ENCODE measurements at regions not wholly inside any gene's neighbourhood (a gene's known extent, or its start where the extent isn't known, plus 50 kb on each side); places are given as distances from the start of the nearest gene placed in this dataset.

DNA sequence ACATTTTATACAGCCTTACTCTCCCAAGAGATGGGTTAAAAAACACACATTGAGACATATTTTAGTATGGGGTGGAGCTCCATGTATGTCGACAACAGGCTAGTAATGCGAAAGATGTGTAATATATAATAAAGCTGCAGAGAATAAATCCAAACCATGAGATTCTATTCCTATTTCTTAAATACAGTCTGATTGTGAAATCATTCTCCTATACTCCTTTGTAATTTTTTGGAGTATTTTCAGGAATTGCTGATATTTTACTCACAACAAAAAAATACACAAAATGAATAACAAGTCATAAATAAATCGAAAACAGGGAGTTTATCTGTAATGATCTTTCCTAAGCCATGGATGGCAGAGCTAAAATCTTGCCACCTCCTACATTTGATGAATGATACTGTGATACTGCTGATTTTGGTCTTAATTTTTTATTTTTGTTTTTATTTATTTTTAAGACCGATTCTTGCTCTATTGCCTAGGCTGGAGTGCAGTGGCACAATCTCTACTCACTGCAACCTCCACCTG, 173.5 kb upstream of the KLF6 start:
- TF ChIP-seq EZH2phosphoT487 (conservative IDR thresholded peaks at IDR 0.05; ENCODE audit: low read length): no peak
- TF ChIP-seq, protein P1, sequence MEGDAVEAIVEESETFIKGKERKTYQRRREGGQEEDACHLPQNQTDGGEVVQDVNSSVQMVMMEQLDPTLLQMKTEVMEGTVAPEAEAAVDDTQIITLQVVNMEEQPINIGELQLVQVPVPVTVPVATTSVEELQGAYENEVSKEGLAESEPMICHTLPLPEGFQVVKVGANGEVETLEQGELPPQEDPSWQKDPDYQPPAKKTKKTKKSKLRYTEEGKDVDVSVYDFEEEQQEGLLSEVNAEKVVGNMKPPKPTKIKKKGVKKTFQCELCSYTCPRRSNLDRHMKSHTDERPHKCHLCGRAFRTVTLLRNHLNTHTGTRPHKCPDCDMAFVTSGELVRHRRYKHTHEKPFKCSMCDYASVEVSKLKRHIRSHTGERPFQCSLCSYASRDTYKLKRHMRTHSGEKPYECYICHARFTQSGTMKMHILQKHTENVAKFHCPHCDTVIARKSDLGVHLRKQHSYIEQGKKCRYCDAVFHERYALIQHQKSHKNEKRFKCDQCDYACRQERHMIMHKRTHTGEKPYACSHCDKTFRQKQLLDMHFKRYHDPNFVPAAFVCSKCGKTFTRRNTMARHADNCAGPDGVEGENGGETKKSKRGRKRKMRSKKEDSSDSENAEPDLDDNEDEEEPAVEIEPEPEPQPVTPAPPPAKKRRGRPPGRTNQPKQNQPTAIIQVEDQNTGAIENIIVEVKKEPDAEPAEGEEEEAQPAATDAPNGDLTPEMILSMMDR (IDR thresholded peaks at IDR 0.05; ENCODE audit: insufficient read depth, low read length, poor library complexity, severe bottlenecking): no peak
